ENCODE measurements at regions not wholly inside any gene's neighbourhood (a gene's known extent, or its start where the extent isn't known, plus 50 kb on each side); places are given as distances from the start of the nearest gene placed in this dataset.
A peak's percentile ranks its signal among the peaks of the same experiment; 100 is the strongest.

- Histone ChIP-seq H2BK5ac (ENCODE audit: low read length) (no peak overlapping the region), H3K23ac (ENCODE audit: low read depth, low read length, poor library complexity) (no peak overlapping the region), H3K14ac (ENCODE audit: low read length) (no peak overlapping the region), H3K9me3 (replicated peaks in 1 of 2; ENCODE audit: control insufficient read depth in 2 of 2, insufficient read depth in 1 of 2, low read depth in 1 of 2, low read length in 2 of 2) (no peaks in the 10 kb centered on the region), H4K91ac (ENCODE audit: low read depth, low read length, poor library complexity) (no peak overlapping the region), H3K18ac (ENCODE audit: low read length) (no peak overlapping the region), H3K4me3 (ENCODE audit: low read length in 2 of 2) (no peak overlapping the region), H3K27ac (replicated peaks; ENCODE audit: low read length) (no peak overlapping the region), H3K4me1 (ENCODE audit: control insufficient read depth in 2 of 2, insufficient read depth in 1 of 2, low read depth in 1 of 2, low read length in 2 of 2) (peaks cover 28 to 33% of the 10 kb centered on the region in 2 donors), H3K27me3 (ENCODE audit: control insufficient read depth in 3 of 3, insufficient read depth in 3 of 3, low read depth in 1 of 3, low read length in 3 of 3) (no peaks in the 10 kb centered on the region), H3K9ac (ENCODE audit: low read depth, low read length, poor library complexity) (no peak overlapping the region), H2AFZ (ENCODE audit: low read length) (peak overlapping the region; percentile 27), H3K79me1 (ENCODE audit: low read depth, low read length) (no peaks in the 10 kb centered on the region), H2BK120ac (ENCODE audit: low read depth, low read length) (no peak overlapping the region), H2BK12ac (ENCODE audit: low read length) (no peak overlapping the region), H3K4ac (ENCODE audit: low read length) (no peak overlapping the region), H2AK5ac (ENCODE audit: low read depth, low read length) (no peak overlapping the region), H3K4me2 (ENCODE audit: insufficient read depth, low read length, poor library complexity, severe bottlenecking) (no peak overlapping the region), H2BK15ac (ENCODE audit: low read length) (no peak overlapping the region), H3K36me3 (replicated peaks in 1 of 2; ENCODE audit: control insufficient read depth in 2 of 2, insufficient read depth in 2 of 2, low read length in 2 of 2) (no peaks in the 10 kb centered on the region), H4K8ac (ENCODE audit: low read depth, low read length) (no peak overlapping the region)
- peak; percentile 84 for DNase-seq (ENCODE audit: low spot score)
- no CpG with 5 or more reads among the region's 7 CpGs for WGBS, 2 donors (ENCODE audit: extremely low coverage in 2 of 2, insufficient read length in 2 of 2, insufficient replicate concordance in 1 of 2)
Measured at GRCh38 chr2:217049422-217049821, 189.6 kb upstream of the TNP1 start.

GRCh38 chr2:217048730-217049129, 188.9 kb upstream of the TNP1 start:
- DNase-seq (ENCODE audit: low spot score): no peak

GRCh38 chr2:217047631-217048030, 187.8 kb upstream of the TNP1 start:
- Histone ChIP-seq H3K4me3 (ENCODE audit: low read length in 2 of 2) (no peak overlapping the region), H3K4me2 (ENCODE audit: insufficient read depth, low read length, poor library complexity, severe bottlenecking) (no peak overlapping the region), H3K4me1 (ENCODE audit: control insufficient read depth in 2 of 2, insufficient read depth in 1 of 2, low read depth in 1 of 2, low read length in 2 of 2) (peaks cover 27 to 33% of the 10 kb centered on the region in 2 donors), H2BK5ac (ENCODE audit: low read length) (no peak overlapping the region), H3K27me3 (ENCODE audit: control insufficient read depth in 3 of 3, insufficient read depth in 3 of 3, low read depth in 1 of 3, low read length in 3 of 3) (no peaks in the 10 kb centered on the region), H4K91ac (ENCODE audit: low read depth, low read length, poor library complexity) (no peak overlapping the region), H2BK120ac (ENCODE audit: low read depth, low read length) (no peak overlapping the region), H3K4ac (ENCODE audit: low read length) (no peak overlapping the region), H2AK5ac (ENCODE audit: low read depth, low read length) (no peak overlapping the region), H2BK12ac (ENCODE audit: low read length) (no peak overlapping the region), H3K79me1 (ENCODE audit: low read depth, low read length) (no peaks in the 10 kb centered on the region), H3K23ac (ENCODE audit: low read depth, low read length, poor library complexity) (no peak overlapping the region), H3K18ac (ENCODE audit: low read length) (peak overlapping the region; percentile 86), H4K8ac (ENCODE audit: low read depth, low read length) (no peak overlapping the region), H3K36me3 (replicated peaks in 1 of 2; ENCODE audit: control insufficient read depth in 2 of 2, insufficient read depth in 2 of 2, low read length in 2 of 2) (no peaks in the 10 kb centered on the region), H3K9me3 (replicated peaks in 1 of 2; ENCODE audit: control insufficient read depth in 2 of 2, insufficient read depth in 1 of 2, low read depth in 1 of 2, low read length in 2 of 2) (no peaks in the 10 kb centered on the region), H2BK15ac (ENCODE audit: low read length) (no peak overlapping the region), H3K9ac (ENCODE audit: low read depth, low read length, poor library complexity) (no peak overlapping the region), H2AFZ (ENCODE audit: low read length) (peak overlapping the region; percentile 75), H3K27ac (replicated peaks; ENCODE audit: low read length) (no peak overlapping the region), H3K14ac (ENCODE audit: low read length) (no peak overlapping the region)
- no peak for DNase-seq (ENCODE audit: low spot score)
- WGBS, 2 donors (ENCODE audit: extremely low coverage in 2 of 2, insufficient read length in 2 of 2, insufficient replicate concordance in 1 of 2): no CpG with 5 or more reads among the region's 1 CpG

More at GRCh38 chr2:217048730-217049129, 188.9 kb upstream of the TNP1 start:
- Histone ChIP-seq H3K9ac (ENCODE audit: low read depth, low read length, poor library complexity) (no peak overlapping the region), H2BK15ac (ENCODE audit: low read length) (peak overlapping the region; percentile 29), H3K79me1 (ENCODE audit: low read depth, low read length) (no peaks in the 10 kb centered on the region), H3K27me3 (ENCODE audit: control insufficient read depth in 3 of 3, insufficient read depth in 3 of 3, low read depth in 1 of 3, low read length in 3 of 3) (no peaks in the 10 kb centered on the region), H3K4ac (ENCODE audit: low read length) (no peak overlapping the region), H2AK5ac (ENCODE audit: low read depth, low read length) (peak overlapping the region; percentile 84), H4K91ac (ENCODE audit: low read depth, low read length, poor library complexity) (no peak overlapping the region), H3K4me2 (ENCODE audit: insufficient read depth, low read length, poor library complexity, severe bottlenecking) (peak overlapping the region; percentile 26), H3K9me3 (replicated peaks in 1 of 2; ENCODE audit: control insufficient read depth in 2 of 2, insufficient read depth in 1 of 2, low read depth in 1 of 2, low read length in 2 of 2) (no peaks in the 10 kb centered on the region), H2BK120ac (ENCODE audit: low read depth, low read length) (no peak overlapping the region), H4K8ac (ENCODE audit: low read depth, low read length) (no peak overlapping the region), H2BK12ac (ENCODE audit: low read length) (peak overlapping the region; percentile 18), H3K23ac (ENCODE audit: low read depth, low read length, poor library complexity) (no peak overlapping the region), H3K36me3 (replicated peaks in 1 of 2; ENCODE audit: control insufficient read depth in 2 of 2, insufficient read depth in 2 of 2, low read length in 2 of 2) (no peaks in the 10 kb centered on the region), H3K27ac (replicated peaks; ENCODE audit: low read length) (no peak overlapping the region), H2BK5ac (ENCODE audit: low read length) (no peak overlapping the region), H3K18ac (ENCODE audit: low read length) (peak overlapping the region; percentile 68), H3K4me1 (ENCODE audit: control insufficient read depth in 2 of 2, insufficient read depth in 1 of 2, low read depth in 1 of 2, low read length in 2 of 2) (peaks cover 28 to 33% of the 10 kb centered on the region in 2 donors), H3K14ac (ENCODE audit: low read length) (no peak overlapping the region), H2AFZ (ENCODE audit: low read length) (peak overlapping the region; percentile 75), H3K4me3 (ENCODE audit: low read length in 2 of 2) (no peak overlapping the region)
- WGBS, 2 donors (ENCODE audit: extremely low coverage in 2 of 2, insufficient read length in 2 of 2, insufficient replicate concordance in 1 of 2): no CpG with 5 or more reads among the region's 1 CpG

GRCh38 chr2:217047209-217047608, 187.3 kb upstream of the TNP1 start:
- H2BK12ac ChIP-seq (ENCODE audit: low read length): no peak overlapping the region
- no peak overlapping the region for H2AFZ ChIP-seq (ENCODE audit: low read length)
- no peak overlapping the region for H3K4ac ChIP-seq (ENCODE audit: low read length)
- no peaks in the 10 kb centered on the region for H3K36me3 ChIP-seq (replicated peaks in 1 of 2; ENCODE audit: control insufficient read depth in 2 of 2, insufficient read depth in 2 of 2, low read length in 2 of 2)
- H2BK5ac ChIP-seq (ENCODE audit: low read length): no peak overlapping the region
- H3K4me1 ChIP-seq (ENCODE audit: control insufficient read depth in 2 of 2, insufficient read depth in 1 of 2, low read depth in 1 of 2, low read length in 2 of 2): peaks cover 27 to 33% of the 10 kb centered on the region in 2 donors
- H4K8ac ChIP-seq (ENCODE audit: low read depth, low read length): no peak overlapping the region
- no peak overlapping the region for H3K4me3 ChIP-seq (ENCODE audit: low read length in 2 of 2)
- no peak overlapping the region for H3K9ac ChIP-seq (ENCODE audit: low read depth, low read length, poor library complexity)
- H3K14ac ChIP-seq (ENCODE audit: low read length): no peak overlapping the region
- no peak overlapping the region for H4K91ac ChIP-seq (ENCODE audit: low read depth, low read length, poor library complexity)
- H3K27me3 ChIP-seq (ENCODE audit: control insufficient read depth in 3 of 3, insufficient read depth in 3 of 3, low read depth in 1 of 3, low read length in 3 of 3): no peaks in the 10 kb centered on the region
- no peak overlapping the region for H2BK15ac ChIP-seq (ENCODE audit: low read length)
- H3K4me2 ChIP-seq (ENCODE audit: insufficient read depth, low read length, poor library complexity, severe bottlenecking): no peak overlapping the region
- no peak for DNase-seq (ENCODE audit: low spot score)
- H2BK120ac ChIP-seq (ENCODE audit: low read depth, low read length): no peak overlapping the region
- H3K27ac ChIP-seq (replicated peaks; ENCODE audit: low read length): no peak overlapping the region
- H3K79me1 ChIP-seq (ENCODE audit: low read depth, low read length): no peaks in the 10 kb centered on the region
- H3K9me3 ChIP-seq (replicated peaks in 1 of 2; ENCODE audit: control insufficient read depth in 2 of 2, insufficient read depth in 1 of 2, low read depth in 1 of 2, low read length in 2 of 2): no peaks in the 10 kb centered on the region
- peak overlapping the region; percentile 86 for H3K18ac ChIP-seq (ENCODE audit: low read length)
- no peak overlapping the region for H2AK5ac ChIP-seq (ENCODE audit: low read depth, low read length)
- no peak overlapping the region for H3K23ac ChIP-seq (ENCODE audit: low read depth, low read length, poor library complexity)
- WGBS, 2 donors (ENCODE audit: extremely low coverage in 2 of 2, insufficient read length in 2 of 2, insufficient replicate concordance in 1 of 2): no CpG with 5 or more reads among the region's 3 CpGs

All from neuronal stem cell (in vitro differentiated cells).